B cell (primary cell): ENCODE measurements at regions not wholly inside any gene's neighbourhood (a gene's known extent, or its start where the extent isn't known, plus 50 kb on each side); places are given as distances from the start of the nearest gene placed in this dataset.

Experiments used
- ATAC-seq: fragments of 200-7000 bp; cut with Tn5 transposase; one replicate; pipeline ENCODE4 v1.10.0; 2021; ENCODE audit warnings: low read depth, mild to moderate bottlenecking, moderate number of reproducible peaks, moderate library complexity
- CTCF ChIA-PET: fragments of 350-600 bp; sonication (Branson Sonifier 250); formaldehyde crosslinking; loops from one replicate; lab custom pipeline; 2021; ENCODE audit warnings: antibody characterized with exemption, inconsistent platforms; lab: Charles Lee
- POLR2A ChIA-PET: fragments of 350-600 bp; sonication (Branson Sonifier 250); formaldehyde crosslinking; loops from one replicate; lab custom pipeline; 2021; ENCODE audit warnings: antibody characterized with exemption; lab: Charles Lee
- DNase-seq: peaks from one replicate; pipeline ENCODE4 v3.0.0; 2013
- H2AFZ ChIP-seq: 2 replicates; pipeline ENCODE4 v1.6.1; 2012; ENCODE audit warnings: mild to moderate bottlenecking, low read depth, low read length; ENCODE audit not compliant: insufficient read depth, poor library complexity, severe bottlenecking
- H3K27ac ChIP-seq, 2 donors: 1 replicate in 1 of 2; 2 replicates in 1 of 2; pipeline ENCODE4 v1.5.1; 2012 to 2013; ENCODE audit warnings: low read length in 2 of 2, mild to moderate bottlenecking in 2 of 2, moderate library complexity in 1 of 2
- H3K27me3 ChIP-seq, 4 experiments: fragments of 200-600 bp in 1 of 4; sonication (generic) in 1 of 4; replicated peaks in 1 of 4; 1 replicate in 2 of 4; 2 replicates in 2 of 4; pipeline versions ENCODE4 v1.6.1 to v1.7.0; 2013 to 2016; ENCODE audit warnings: low read length in 3 of 4, mild to moderate bottlenecking in 2 of 4, mixed read lengths in 1 of 4, moderate library complexity in 1 of 4; ENCODE audit not compliant: insufficient read depth in 4 of 4, control insufficient read depth in 3 of 4; ENCODE audit errors: control extremely low read depth in 1 of 4
- H3K36me3 ChIP-seq, 2 experiments: replicated peaks in 1 of 2; 1 replicate in 1 of 2; 2 replicates in 1 of 2; pipeline versions ENCODE4 v1.6.1 to v1.7.1; 2013; ENCODE audit warnings: low read length in 1 of 2; ENCODE audit not compliant: insufficient read depth in 2 of 2, control insufficient read depth in 1 of 2; ENCODE audit errors: control extremely low read depth in 1 of 2, extremely low read depth in 1 of 2
- H3K4me1 ChIP-seq, 2 donors: fragments of 200-600 bp in 1 of 2; sonication (generic) in 1 of 2; 1 replicate in 1 of 2; 2 replicates in 1 of 2; pipeline versions ENCODE4 v1.5.1 to v1.6.1; 2013 to 2017; ENCODE audit warnings: low read length in 2 of 2; ENCODE audit not compliant: control insufficient read depth in 2 of 2, insufficient read depth in 2 of 2
- H3K4me2 ChIP-seq: replicated peaks from 2 replicates; pipeline ENCODE3; 2012; ENCODE audit warnings: mild to moderate bottlenecking, low read depth, low read length; ENCODE audit not compliant: poor library complexity, severe bottlenecking
- H3K4me3 ChIP-seq, 5 experiments: fragments of 200-600 bp in 1 of 5; sonication (generic) in 1 of 5; 1 replicate in 3 of 5; 2 replicates in 2 of 5; pipeline versions ENCODE4 v1.5.1 to v1.7.0; 2011 to 2016; ENCODE audit warnings: low read length in 4 of 5, mild to moderate bottlenecking in 4 of 5, low read depth in 2 of 5, control low read depth in 1 of 5, moderate library complexity in 1 of 5; ENCODE audit not compliant: insufficient read depth in 1 of 5; ENCODE audit errors: control extremely low read depth in 1 of 5, extremely low read depth in 1 of 5
- H3K79me2 ChIP-seq: fragments of 200-600 bp; sonication (generic); one replicate; pipeline ENCODE4 v1.6.0; 2016; ENCODE audit warnings: low read length; ENCODE audit not compliant: control insufficient read depth, insufficient read depth
- H3K9ac ChIP-seq: fragments of 200-600 bp; sonication (generic); 2 replicates; pipeline ENCODE4 v1.6.1; 2017; ENCODE audit warnings: mild to moderate bottlenecking, low read length, moderate library complexity
- H3K9me3 ChIP-seq, 3 donors: one replicate each; pipeline versions ENCODE4 v1.6.1 to v1.7.1; 2013; ENCODE audit warnings: low read length in 2 of 3; ENCODE audit not compliant: control insufficient read depth in 2 of 3, insufficient read depth in 1 of 3; ENCODE audit errors: control extremely low read depth in 1 of 3
- H4K20me1 ChIP-seq: 2 replicates; pipeline ENCODE4 v1.6.0; 2012; ENCODE audit warnings: mild to moderate bottlenecking, low read length; ENCODE audit not compliant: insufficient read depth, control insufficient read depth, poor library complexity, severe bottlenecking
- H3K27ac Mint-ChIP-seq: one replicate; pipeline ENCODE4 v1.8.0; 2021; ENCODE audit warnings: mixed read lengths
- H3K27me3 Mint-ChIP-seq: one replicate; pipeline ENCODE4 v1.8.0; 2021; ENCODE audit warnings: mixed read lengths
- H3K4me1 Mint-ChIP-seq: one replicate; pipeline ENCODE4 v1.8.0; 2021; ENCODE audit warnings: mixed read lengths
- H3K4me3 Mint-ChIP-seq: one replicate; pipeline ENCODE4 v1.8.0; 2021; ENCODE audit warnings: mixed read lengths
- H3K9me3 Mint-ChIP-seq: one replicate; pipeline ENCODE4 v1.8.0; 2022; ENCODE audit warnings: mixed read lengths; ENCODE audit not compliant: insufficient read depth
- CTCF ChIP-seq: fragments of 200-600 bp; IDR thresholded peaks from one replicate; pipeline ENCODE4 v1.8.0; 2022; ENCODE audit warnings: antibody characterized with exemption, mild to moderate bottlenecking
- EZH2 ChIP-seq: IDR thresholded peaks from 2 replicates; pipeline ENCODE4 v1.6.1; 2012; ENCODE audit warnings: borderline replicate concordance, low read depth, mild to moderate bottlenecking, moderate library complexity, low read length; ENCODE audit not compliant: insufficient read depth, poor library complexity, severe bottlenecking
- WGBS: methylation state at CpG from one replicate; pipeline ENCODE4 v1.1.5; 2013; ENCODE audit warnings: missing lambda C conversion rate; ENCODE audit not compliant: insufficient coverage; 5-methylcytosine and 5-hydroxymethylcytosine counted together
- intact Hi-C: fragments of 100-400 bp; cut with micrococcal nuclease; formaldehyde crosslinking; loops from one replicate; pipeline ENCODE4 v1.10.0; 2022

DNA sequence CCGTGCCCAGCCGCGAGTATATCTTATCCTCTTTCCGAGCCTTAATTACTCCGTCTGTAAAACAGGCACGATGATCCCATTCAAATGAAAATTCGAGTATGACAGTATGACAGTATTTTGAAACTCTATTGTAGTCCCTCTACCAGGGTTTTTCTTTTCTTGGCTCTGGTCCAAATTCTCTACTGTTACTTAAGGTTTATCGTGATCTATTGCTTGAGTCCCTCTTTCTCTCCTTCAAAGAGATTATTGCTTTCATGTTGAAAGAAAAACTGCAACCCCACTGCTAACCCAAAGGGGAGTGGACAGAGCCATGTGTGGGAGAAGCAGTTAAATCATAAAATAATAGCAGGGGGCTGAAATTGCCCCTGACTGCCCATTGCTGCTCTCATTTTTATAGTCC is 1156.6 kb upstream of the AUTS2 start:
- Histone ChIP-seq H2AFZ (no peak overlapping the region), H3K4me3 (no peak overlapping the region), H3K36me3 (no peaks in the 10 kb centered on the region), H3K9ac (no peak overlapping the region), H3K4me1 (no peaks in the 10 kb centered on the region), H4K20me1 (no peaks in the 10 kb centered on the region), H3K27ac (no peak overlapping the region), H3K79me2 (no peaks in the 10 kb centered on the region), H3K4me2 (no peak overlapping the region), H3K9me3 (peaks cover 0 to 8% (median 0%) of the 10 kb centered on the region in 3 donors), H3K27me3 (no peaks in the 10 kb centered on the region)
- no peak overlapping the region for H3K4me3 Mint-ChIP-seq
- DNase-seq (no peak), ATAC-seq (no peak)
- no peak for TF ChIP-seq CTCF
- no peak for TF ChIP-seq EZH2
- ChIA-PET CTCF (interaction anchor here (1.0 kb wide), 1 partner anchor 21 kb away, joined by 3 read pairs; no protein-coding TSS in a partner anchor), POLR2A (no interaction called here)
- 100% methylated on average over 4 of the region's 8 CpGs for WGBS
- intact Hi-C loops, result no loop called here
- H3K9me3 Mint-ChIP-seq, result peaks cover 9% of the 10 kb centered on the region
- H3K27ac Mint-ChIP-seq, result no peak overlapping the region
- no peaks in the 10 kb centered on the region for H3K4me1 Mint-ChIP-seq
- H3K27me3 Mint-ChIP-seq, result no peaks in the 10 kb centered on the region

DNA sequence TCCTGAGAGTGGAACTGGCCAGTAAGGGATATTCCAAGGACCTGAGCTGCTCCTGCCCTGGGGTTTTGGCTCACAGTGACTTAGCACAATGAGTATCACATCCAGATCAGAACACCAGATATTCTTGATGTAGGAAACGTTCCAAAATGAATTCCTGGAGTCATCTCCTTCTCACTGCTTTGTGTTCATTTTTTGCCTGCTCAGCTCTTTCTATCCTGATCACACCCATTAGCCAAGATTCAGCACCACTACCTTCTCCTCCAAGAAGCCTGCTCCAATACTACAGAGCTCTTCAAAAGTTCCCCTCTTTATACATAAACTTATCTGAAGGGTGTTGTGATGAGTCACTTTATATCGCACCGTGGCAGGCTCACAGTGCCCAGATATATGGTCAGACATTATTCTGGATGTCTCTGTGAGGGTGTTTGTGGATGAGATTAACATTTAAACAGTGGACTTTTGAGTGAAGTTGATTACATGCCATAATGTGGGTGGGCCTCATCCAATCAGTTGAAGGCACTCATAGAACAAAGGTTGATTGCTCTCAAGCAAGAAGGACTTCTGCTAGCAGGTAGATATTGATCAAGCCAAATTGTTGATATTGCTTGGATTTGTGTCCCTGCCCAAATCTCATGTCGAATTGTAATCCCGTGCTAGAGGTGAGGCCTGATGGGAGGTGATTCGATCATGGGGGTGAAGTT is 1155.2 kb upstream of the AUTS2 start:
- no peaks in the 10 kb centered on the region for H3K4me1 Mint-ChIP-seq
- DNase-seq, result no peak
- Histone ChIP-seq H3K36me3 (no peaks in the 10 kb centered on the region), H4K20me1 (no peaks in the 10 kb centered on the region), H3K9me3 (peaks cover 0 to 10% (median 0%) of the 10 kb centered on the region in 3 donors), H3K4me3 (no peak overlapping the region), H3K27me3 (no peaks in the 10 kb centered on the region), H3K79me2 (no peaks in the 10 kb centered on the region), H2AFZ (no peak overlapping the region), H3K9ac (no peak overlapping the region), H3K4me2 (no peak overlapping the region), H3K27ac (no peak overlapping the region), H3K4me1 (no peaks in the 10 kb centered on the region)
- H3K27me3 Mint-ChIP-seq, result no peaks in the 10 kb centered on the region
- no peak overlapping the region for H3K4me3 Mint-ChIP-seq
- intact Hi-C loops, result no loop called here
- ChIA-PET CTCF (interaction anchor here (1.0 kb wide), 1 partner anchor 19 kb away, joined by 3 read pairs; no protein-coding TSS in a partner anchor), POLR2A (no interaction called here)
- no peak overlapping the region for H3K27ac Mint-ChIP-seq
- no peak for ATAC-seq
- TF ChIP-seq EZH2 (no peak), CTCF (no peak)
- 60% methylated on average over 1 of the region's 6 CpGs for WGBS
- peaks cover 6% of the 10 kb centered on the region for H3K9me3 Mint-ChIP-seq
